ENCODE measurements at regions not wholly inside any gene's neighbourhood (a gene's known extent, or its start where the extent isn't known, plus 50 kb on each side); places are given as distances from the start of the nearest gene placed in this dataset.

DNA sequence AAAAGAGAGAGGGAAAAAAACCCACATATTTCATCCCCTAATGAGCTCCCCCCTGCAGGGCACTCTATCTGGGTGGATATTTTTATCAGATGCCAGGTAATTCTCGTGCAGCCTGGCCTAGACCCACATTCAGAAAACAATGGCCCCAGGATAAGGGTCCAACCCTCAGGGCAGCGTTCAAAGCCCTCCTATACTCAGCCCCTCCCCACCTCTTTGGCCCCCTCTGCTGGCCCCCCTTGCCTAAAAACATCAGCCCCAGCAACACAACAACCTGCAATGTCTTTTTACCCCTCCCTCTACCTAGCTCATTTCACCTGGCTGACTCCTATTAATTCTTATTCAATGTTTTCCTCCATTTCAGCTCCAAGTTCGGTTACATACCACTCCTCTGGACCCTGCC is 145.4 kb upstream of the MED14 start:
- H3K4me3 ChIP-seq (ENCODE audit: low read depth in 1 of 2, low read length in 1 of 2) = no peak overlapping the region
- no peaks in the 10 kb centered on the region for H3K4me1 ChIP-seq (ENCODE audit: control insufficient read depth in 1 of 2, insufficient read depth in 1 of 2, low read depth in 1 of 2, low read length in 1 of 2)
- TF ChIP-seq, protein P1, sequence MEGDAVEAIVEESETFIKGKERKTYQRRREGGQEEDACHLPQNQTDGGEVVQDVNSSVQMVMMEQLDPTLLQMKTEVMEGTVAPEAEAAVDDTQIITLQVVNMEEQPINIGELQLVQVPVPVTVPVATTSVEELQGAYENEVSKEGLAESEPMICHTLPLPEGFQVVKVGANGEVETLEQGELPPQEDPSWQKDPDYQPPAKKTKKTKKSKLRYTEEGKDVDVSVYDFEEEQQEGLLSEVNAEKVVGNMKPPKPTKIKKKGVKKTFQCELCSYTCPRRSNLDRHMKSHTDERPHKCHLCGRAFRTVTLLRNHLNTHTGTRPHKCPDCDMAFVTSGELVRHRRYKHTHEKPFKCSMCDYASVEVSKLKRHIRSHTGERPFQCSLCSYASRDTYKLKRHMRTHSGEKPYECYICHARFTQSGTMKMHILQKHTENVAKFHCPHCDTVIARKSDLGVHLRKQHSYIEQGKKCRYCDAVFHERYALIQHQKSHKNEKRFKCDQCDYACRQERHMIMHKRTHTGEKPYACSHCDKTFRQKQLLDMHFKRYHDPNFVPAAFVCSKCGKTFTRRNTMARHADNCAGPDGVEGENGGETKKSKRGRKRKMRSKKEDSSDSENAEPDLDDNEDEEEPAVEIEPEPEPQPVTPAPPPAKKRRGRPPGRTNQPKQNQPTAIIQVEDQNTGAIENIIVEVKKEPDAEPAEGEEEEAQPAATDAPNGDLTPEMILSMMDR (IDR thresholded peaks at IDR 0.05) = no peak
- H3K36me3 ChIP-seq = no peaks in the 10 kb centered on the region
- no peak overlapping the region for H3K27ac ChIP-seq
- no peaks in the 10 kb centered on the region for H3K9me3 ChIP-seq
- H3K27me3 ChIP-seq = no peaks in the 10 kb centered on the region

DNA sequence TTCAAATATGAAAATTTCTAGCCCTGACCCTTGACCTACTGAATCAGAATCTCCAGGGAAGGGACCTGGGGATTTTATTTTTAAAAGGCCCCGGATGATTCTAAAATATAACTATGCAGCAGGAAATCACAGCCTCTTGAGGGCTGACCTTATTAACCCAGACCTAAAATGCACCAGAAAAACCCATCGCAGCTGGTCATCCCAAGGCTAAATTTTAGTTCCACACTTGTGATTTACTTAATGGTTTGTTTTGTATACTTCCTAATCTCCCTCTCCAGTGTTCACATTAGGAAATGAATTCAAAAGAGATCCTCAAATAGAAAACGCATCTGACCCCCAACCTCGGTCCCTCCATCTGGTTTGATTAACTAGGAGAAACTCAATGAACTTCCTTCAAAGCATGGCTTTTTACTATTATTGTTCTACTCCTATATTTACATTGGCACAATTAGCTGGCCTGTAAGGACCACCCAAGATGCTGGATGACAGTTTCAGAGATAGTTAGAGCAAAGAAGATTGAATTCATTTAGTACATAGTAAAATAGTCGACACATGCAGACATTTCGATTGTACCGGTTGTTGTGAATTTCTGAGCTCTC is 147.8 kb upstream of the MED14 start:
- Histone ChIP-seq H3K9me3 (no peaks in the 10 kb centered on the region), H3K27ac (no peak overlapping the region), H3K4me1 (ENCODE audit: control insufficient read depth in 1 of 2, insufficient read depth in 1 of 2, low read depth in 1 of 2, low read length in 1 of 2) (no peaks in the 10 kb centered on the region), H3K27me3 (no peaks in the 10 kb centered on the region), H3K36me3 (no peaks in the 10 kb centered on the region), H3K4me3 (ENCODE audit: low read depth in 1 of 2, low read length in 1 of 2) (no peak overlapping the region)
- TF ChIP-seq, protein P1 (IDR thresholded peaks at IDR 0.05) = no peak

DNA sequence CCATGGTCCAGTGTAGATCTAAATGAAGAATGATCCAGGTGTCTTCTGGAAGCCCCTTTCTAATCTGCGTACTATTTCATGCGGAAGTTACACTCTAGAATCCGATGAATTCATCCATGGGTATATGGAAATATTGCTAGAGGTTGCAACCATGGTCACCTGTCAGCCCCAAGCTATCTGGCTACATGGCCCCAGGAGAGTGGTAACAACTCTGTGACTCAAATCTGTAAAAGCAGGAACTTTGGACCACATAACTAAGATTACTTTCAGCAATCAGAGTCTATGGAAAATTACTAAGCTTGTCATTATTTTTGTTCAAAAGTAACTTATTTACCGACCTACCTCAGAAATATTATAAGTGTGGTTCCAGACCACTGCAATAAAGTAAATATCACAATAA is 150.6 kb upstream of the MED14 start:
- no peak overlapping the region for H3K27ac ChIP-seq
- H3K4me3 ChIP-seq (ENCODE audit: low read depth in 1 of 2, low read length in 1 of 2) = no peak overlapping the region
- H3K4me1 ChIP-seq (ENCODE audit: control insufficient read depth in 1 of 2, insufficient read depth in 1 of 2, low read depth in 1 of 2, low read length in 1 of 2) = no peaks in the 10 kb centered on the region
- TF ChIP-seq, protein P1 (IDR thresholded peaks at IDR 0.05) = no peak
- no peaks in the 10 kb centered on the region for H3K36me3 ChIP-seq
- no peaks in the 10 kb centered on the region for H3K9me3 ChIP-seq
- H3K27me3 ChIP-seq = no peaks in the 10 kb centered on the region

DNA sequence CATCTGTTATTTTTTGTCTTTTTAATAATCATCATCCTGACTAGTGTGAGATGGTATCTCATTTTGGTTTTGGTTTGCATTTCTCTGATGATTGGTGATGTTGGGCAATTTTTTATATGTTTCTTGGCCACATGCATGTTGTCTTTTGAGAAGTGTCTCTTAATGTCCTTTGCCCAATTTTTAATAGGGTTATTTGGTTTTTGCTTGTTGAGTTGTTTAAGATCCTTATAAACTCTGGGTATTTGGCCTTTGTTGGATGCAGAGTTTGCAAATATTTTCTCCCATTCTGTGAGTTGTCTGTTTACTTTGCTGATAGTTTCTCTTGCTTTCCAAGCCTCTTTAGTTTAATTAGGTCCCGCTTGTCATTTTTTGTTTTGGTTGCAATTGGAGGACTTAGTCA is 152.1 kb upstream of the MED14 start:
- Histone ChIP-seq H3K9me3 (no peaks in the 10 kb centered on the region), H3K4me3 (ENCODE audit: low read depth in 1 of 2, low read length in 1 of 2) (no peak overlapping the region), H3K4me1 (ENCODE audit: control insufficient read depth in 1 of 2, insufficient read depth in 1 of 2, low read depth in 1 of 2, low read length in 1 of 2) (no peaks in the 10 kb centered on the region), H3K36me3 (no peaks in the 10 kb centered on the region), H3K27ac (no peak overlapping the region), H3K27me3 (no peaks in the 10 kb centered on the region)
- TF ChIP-seq, protein P1 (IDR thresholded peaks at IDR 0.05) = no peak

DNA sequence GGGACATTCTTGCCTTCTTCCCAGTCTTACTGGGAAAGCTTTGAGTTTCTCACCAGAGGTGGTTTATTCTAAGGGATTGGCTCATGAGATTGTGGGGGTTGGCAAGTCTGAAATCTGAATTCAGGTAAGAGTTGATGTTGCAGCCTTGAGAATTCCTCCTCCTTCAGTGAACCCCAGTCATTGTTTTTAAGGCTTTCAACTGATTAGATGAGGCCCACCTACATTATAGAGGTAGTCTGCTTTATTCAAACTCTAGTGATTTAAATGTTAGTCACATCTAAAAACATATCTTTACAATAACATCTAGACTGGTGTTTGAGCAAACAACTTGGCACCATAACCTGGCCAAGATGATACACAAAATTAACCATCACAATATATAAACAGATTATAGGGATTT is 156.5 kb upstream of the MED14 start:
- no peaks in the 10 kb centered on the region for H3K36me3 ChIP-seq
- no peak overlapping the region for H3K27ac ChIP-seq
- H3K4me1 ChIP-seq (ENCODE audit: control insufficient read depth in 1 of 2, insufficient read depth in 1 of 2, low read depth in 1 of 2, low read length in 1 of 2) = no peaks in the 10 kb centered on the region
- H3K27me3 ChIP-seq = no peaks in the 10 kb centered on the region
- no peaks in the 10 kb centered on the region for H3K9me3 ChIP-seq
- TF ChIP-seq, protein P1 (IDR thresholded peaks at IDR 0.05) = no peak
- no peak overlapping the region for H3K4me3 ChIP-seq (ENCODE audit: low read depth in 1 of 2, low read length in 1 of 2)

Data from neutrophil (primary cell).